Chondrocyte (in vitro differentiated cells): ENCODE measurements at regions not wholly inside any gene's neighbourhood (a gene's known extent, or its start where the extent isn't known, plus 50 kb on each side); places are given as distances from the start of the nearest gene placed in this dataset.
"Not testable (repeated sequence)": the region's sequence is repeated elsewhere in the genome, so short reads cannot be mapped to it uniquely, and the experiment has no call there.

Experiments used
- DNase-seq: peaks from one replicate; pipeline ENCODE4 v3.0.0; 2021; ENCODE audit warnings: mixed read lengths, low spot score
- H3K27ac Mint-ChIP-seq: one replicate; pipeline ENCODE4 v1.8.0; 2021; ENCODE audit warnings: mild to moderate bottlenecking, moderate library complexity, mixed read lengths; ENCODE audit not compliant: unreplicated experiment
- H3K27me3 Mint-ChIP-seq: 2 replicates; pipeline ENCODE4 v1.8.0; 2021; ENCODE audit warnings: low read depth, mixed read lengths
- H3K36me3 Mint-ChIP-seq: 2 replicates; pipeline ENCODE4 v1.8.0; 2021; ENCODE audit warnings: low read depth, mixed read lengths
- H3K4me1 Mint-ChIP-seq: 2 replicates; pipeline ENCODE4 v1.8.0; 2021; ENCODE audit warnings: low read depth, mild to moderate bottlenecking, mixed read lengths
- H3K4me3 Mint-ChIP-seq: one replicate; pipeline ENCODE4 v1.8.0; 2021; ENCODE audit warnings: mild to moderate bottlenecking, moderate library complexity, mixed read lengths; ENCODE audit not compliant: unreplicated experiment
- H3K9me3 Mint-ChIP-seq: 2 replicates; pipeline ENCODE4 v1.8.0; 2021; ENCODE audit warnings: low read depth, mixed read lengths
- CTCF ChIP-seq: fragments of 200-600 bp; sonication (generic); IDR thresholded peaks from 2 replicates; pipeline ENCODE4 v1.5.0; 2021; ENCODE audit warnings: antibody characterized with exemption, mild to moderate bottlenecking, moderate library complexity

- Mint-ChIP-seq H3K4me3 (no peak overlapping the region), H3K9me3 (peaks cover 20% of the 10 kb centered on the region), H3K27me3 (peaks cover 3% of the 10 kb centered on the region), H3K36me3 (peaks cover 3% of the 10 kb centered on the region), H3K27ac (no peak overlapping the region), H3K4me1 (no peaks in the 10 kb centered on the region)
- no peak for DNase-seq
- no peak for TF ChIP-seq CTCF
These were observed 1106.1 kb upstream of the GOT2 start for GRCh38 chr16:59840169-59840568.

GRCh38 chr16:59826767-59827166 is 1092.7 kb upstream of the GOT2 start:
- Mint-ChIP-seq H3K27me3 (peaks cover 4% of the 10 kb centered on the region), H3K27ac (no peak overlapping the region), H3K4me3 (no peak overlapping the region), H3K4me1 (no peaks in the 10 kb centered on the region), H3K9me3 (peaks cover 3% of the 10 kb centered on the region), H3K36me3 (no peaks in the 10 kb centered on the region)
- no peak for DNase-seq
- no peak for TF ChIP-seq CTCF

- H3K27ac Mint-ChIP-seq, H3K27me3 Mint-ChIP-seq, H3K4me3 Mint-ChIP-seq, DNase-seq, H3K36me3 Mint-ChIP-seq, H3K4me1 Mint-ChIP-seq: not testable (repeated sequence)
- peaks cover 25% of the 10 kb centered on the region for H3K9me3 Mint-ChIP-seq
These were observed 1075.4 kb upstream of the GOT2 start for GRCh38 chr16:59809488-59809887.

- H3K4me1 Mint-ChIP-seq, result no peaks in the 10 kb centered on the region
- no peaks in the 10 kb centered on the region for H3K36me3 Mint-ChIP-seq
- H3K9me3 Mint-ChIP-seq, result peaks cover 33% of the 10 kb centered on the region
- no peak overlapping the region for H3K4me3 Mint-ChIP-seq
- DNase-seq, result no peak
- H3K27ac Mint-ChIP-seq, result no peak overlapping the region
- H3K27me3 Mint-ChIP-seq, result peaks cover 3% of the 10 kb centered on the region
- no peak for TF ChIP-seq CTCF
These were observed 1049.1 kb upstream of the GOT2 start for GRCh38 chr16:59783191-59783590.

- DNase-seq, result no peak
- Mint-ChIP-seq H3K27ac (no peak overlapping the region), H3K36me3 (no peaks in the 10 kb centered on the region), H3K4me1 (no peaks in the 10 kb centered on the region), H3K4me3 (no peak overlapping the region), H3K27me3 (peaks cover 4% of the 10 kb centered on the region), H3K9me3 (peaks cover 3% of the 10 kb centered on the region)
- TF ChIP-seq CTCF, result no peak
These were observed 1039.2 kb upstream of the GOT2 start for GRCh38 chr16:59773330-59773729.

GRCh38 chr16:59759296-59759695 is 1025.2 kb upstream of the GOT2 start:
- Mint-ChIP-seq H3K4me1 (no peaks in the 10 kb centered on the region), H3K36me3 (peaks cover 3% of the 10 kb centered on the region), H3K27ac (no peak overlapping the region), H3K4me3 (no peak overlapping the region), H3K9me3 (peaks cover 26% of the 10 kb centered on the region), H3K27me3 (peaks cover 17% of the 10 kb centered on the region)
- TF ChIP-seq CTCF, result no peak
- DNase-seq, result no peak
